ENCODE measurements at regions not wholly inside any gene's neighbourhood (a gene's known extent, or its start where the extent isn't known, plus 50 kb on each side); places are given as distances from the start of the nearest gene placed in this dataset.

- Histone ChIP-seq H3K18ac (ENCODE audit: low read depth, low read length) (no peak overlapping the region), H3K4me2 (ENCODE audit: low read depth, low read length) (no peak overlapping the region), H2AK9ac (replicated peaks; ENCODE audit: low read depth, low read length, poor library complexity) (no peak overlapping the region), H2BK20ac (ENCODE audit: low read depth, low read length) (no peak overlapping the region), H4K91ac (ENCODE audit: insufficient read depth, low read depth, low read length) (no peak overlapping the region), H3K56ac (ENCODE audit: extremely low read depth, insufficient read depth, low read length) (no peak overlapping the region), H4K20me1 (ENCODE audit: insufficient read depth, low read length) (no peaks in the 10 kb centered on the region), H3K9me1 (ENCODE audit: insufficient read depth, low read length) (no peaks in the 10 kb centered on the region), H3K27ac (ENCODE audit: insufficient read depth, low read length) (no peak overlapping the region), H3K36me3 (ENCODE audit: control insufficient read depth, insufficient read depth, low read length) (no peaks in the 10 kb centered on the region), H3K79me1 (ENCODE audit: low read depth in 1 of 2, low read length in 2 of 2) (no peaks in the 10 kb centered on the region), H2BK120ac (ENCODE audit: low read depth, low read length) (no peak overlapping the region), H2AK5ac (ENCODE audit: low read depth, low read length) (no peak overlapping the region), H3K27me3 (ENCODE audit: control insufficient read depth, insufficient read depth, low read length) (no peaks in the 10 kb centered on the region), H3K4ac (ENCODE audit: low read depth, low read length) (no peak overlapping the region), H3K14ac (replicated peaks; ENCODE audit: low read depth, low read length) (no peak overlapping the region), H3K23ac (ENCODE audit: low read depth, low read length) (no peak overlapping the region), H2BK15ac (ENCODE audit: low read depth, low read length) (no peak overlapping the region), H3K4me3 (ENCODE audit: insufficient read depth, low read depth, low read length) (no peak overlapping the region), H3K9ac (ENCODE audit: low read depth, low read length) (no peak overlapping the region), H2AFZ (replicated peaks; ENCODE audit: low read length, poor library complexity) (no peak overlapping the region), H3K4me1 (ENCODE audit: control insufficient read depth, insufficient read depth, low read length) (no peaks in the 10 kb centered on the region), H2BK5ac (ENCODE audit: low read depth, low read length, poor library complexity, severe bottlenecking) (no peak overlapping the region), H3K9me3 (ENCODE audit: control insufficient read depth, insufficient read depth, low read length) (peaks cover 10% of the 10 kb centered on the region), H4K5ac (ENCODE audit: low read depth, low read length) (no peak overlapping the region), H4K8ac (ENCODE audit: low read depth in 2 of 2, low read length in 2 of 2) (no peak overlapping the region)
- dilution Hi-C loops (cut with HindIII; ENCODE audit: low sequenced_read_pairs, unreplicated experiment) (no loop called here), in situ Hi-C loops (cut with MboI; ENCODE audit: low sequenced_read_pairs) (no loop called here), intact Hi-C loops (cut with micrococcal nuclease) (no loop called here)
- TF ChIP-seq POLR2A (IDR thresholded peaks at IDR 0.05; ENCODE audit: low read depth, low read length) (no peak), RCOR1 (IDR thresholded peaks at IDR 0.05; ENCODE audit: insufficient replicate concordance, low read length) (no peak), FOS (IDR thresholded peaks at IDR 0.05; ENCODE audit: low read depth, low read length) (no peak), USF2 (IDR thresholded peaks at IDR 0.05; ENCODE audit: low read depth, low read length) (no peak), CHD1 (IDR thresholded peaks at IDR 0.05; ENCODE audit: low read depth, low read length) (no peak), CEBPB (IDR thresholded peaks at IDR 0.05; ENCODE audit: low read depth, low read length) (no peak), MAZ (IDR thresholded peaks at IDR 0.05; ENCODE audit: borderline replicate concordance, low read depth, low read length) (no peak), RAD21 (IDR thresholded peaks at IDR 0.05; ENCODE audit: low read length) (no peak), MAFK (IDR thresholded peaks at IDR 0.05; ENCODE audit: low read depth, low read length) (no peak), RFX5 (IDR thresholded peaks at IDR 0.05; ENCODE audit: low read depth, low read length) (no peak)
- no CpG with 5 or more reads among the region's 3 CpGs for WGBS, 2 experiments (ENCODE audit: extremely low coverage in 2 of 2, insufficient read length in 1 of 2)
- ATAC-seq (ENCODE audit: low read depth) = no peak
- DNase-seq = no peak
- ChIA-PET CTCF (no interaction called here), POLR2A (ENCODE audit: unreplicated experiment) (no interaction called here)
- BruUV-seq (replicated peaks) = no TSS peak
These were observed 803.7 kb downstream of the GRIK2 start for GRCh38 chr6:102197211-102197610.
